H9 (cell line): ENCODE measurements at regions not wholly inside any gene's neighbourhood (a gene's known extent, or its start where the extent isn't known, plus 50 kb on each side); places are given as distances from the start of the nearest gene placed in this dataset.

Experiments
- DNase-seq: peaks from one replicate; pipeline ENCODE4 v3.0.0-alpha.2; 2017
- H2AFZ ChIP-seq: one replicate; pipeline ENCODE4 v1.6.1; 2013; ENCODE audit warnings: mild to moderate bottlenecking, low read length, control low read depth, moderate library complexity
- H2AK5ac ChIP-seq: 2 replicates; pipeline ENCODE4 v1.6.1; 2013; ENCODE audit warnings: low read length, control low read depth, mixed read lengths; ENCODE audit not compliant: insufficient read length
- H2BK120ac ChIP-seq: one replicate; pipeline ENCODE4 v1.6.1; 2013; ENCODE audit warnings: low read depth, mild to moderate bottlenecking, low read length, control low read depth, inconsistent platforms; ENCODE audit not compliant: poor library complexity, severe bottlenecking
- H2BK12ac ChIP-seq: 2 replicates; pipeline ENCODE4 v1.6.1; 2013; ENCODE audit warnings: low read length, control low read depth, mixed read lengths, low read depth; ENCODE audit not compliant: insufficient read length
- H2BK15ac ChIP-seq: 2 replicates; pipeline ENCODE4 v1.6.1; 2013; ENCODE audit warnings: low read depth, low read length, control low read depth
- H2BK20ac ChIP-seq: one replicate; pipeline ENCODE4 v1.6.1; 2013; ENCODE audit warnings: low read depth, mild to moderate bottlenecking, low read length, control low read depth, inconsistent platforms; ENCODE audit not compliant: poor library complexity, severe bottlenecking
- H2BK5ac ChIP-seq: 2 replicates; pipeline ENCODE4 v1.6.1; 2013; ENCODE audit warnings: low read length, control low read depth, mixed read lengths; ENCODE audit not compliant: insufficient read length
- H3K14ac ChIP-seq: 2 replicates; pipeline ENCODE4 v1.6.1; 2013; ENCODE audit warnings: low read length, control low read depth; ENCODE audit not compliant: insufficient read depth
- H3K18ac ChIP-seq: 2 replicates; pipeline ENCODE4 v1.6.1; 2013; ENCODE audit warnings: low read depth, mild to moderate bottlenecking, mixed read lengths, low read length, control low read depth; ENCODE audit not compliant: insufficient read length
- H3K23ac ChIP-seq: 2 replicates; pipeline ENCODE4 v1.6.1; 2013; ENCODE audit warnings: low read length, control low read depth, mixed read lengths, low read depth; ENCODE audit not compliant: insufficient read length
- H3K23me2 ChIP-seq: 2 replicates; pipeline ENCODE4 v1.6.1; 2013; ENCODE audit warnings: low read depth, mild to moderate bottlenecking, mixed read lengths, low read length, control low read depth; ENCODE audit not compliant: insufficient read length, poor library complexity, severe bottlenecking
- H3K27ac ChIP-seq: 2 replicates; pipeline ENCODE4 v1.5.1; 2013; ENCODE audit warnings: low read length, control low read depth, mixed read lengths, low read depth; ENCODE audit not compliant: insufficient read length
- H3K27me3 ChIP-seq: 2 replicates; pipeline ENCODE4 v1.6.1; 2013; ENCODE audit warnings: low read length, control low read depth, inconsistent platforms; ENCODE audit not compliant: insufficient read depth
- H3K4ac ChIP-seq: 2 replicates; pipeline ENCODE4 v1.6.1; 2013; ENCODE audit warnings: low read depth, mild to moderate bottlenecking, control low read depth, inconsistent platforms, low read length, moderate library complexity
- H3K4me1 ChIP-seq: 2 replicates; pipeline ENCODE4 v1.6.1; 2013; ENCODE audit warnings: low read length, control low read depth, inconsistent platforms; ENCODE audit not compliant: insufficient read depth
- H3K4me2 ChIP-seq: 2 replicates; pipeline ENCODE4 v1.6.1; 2013; ENCODE audit warnings: low read length, control low read depth, mixed read lengths; ENCODE audit not compliant: insufficient read length, insufficient read depth
- H3K56ac ChIP-seq: 2 replicates; pipeline ENCODE4 v1.6.1; 2013; ENCODE audit warnings: low read depth, mild to moderate bottlenecking, mixed read lengths, low read length, control low read depth; ENCODE audit not compliant: insufficient read length
- H3K79me1 ChIP-seq: 2 replicates; pipeline ENCODE4 v1.6.1; 2013; ENCODE audit warnings: low read depth, mild to moderate bottlenecking, moderate library complexity, low read length, control low read depth, inconsistent platforms; ENCODE audit not compliant: insufficient read depth, poor library complexity, severe bottlenecking
- H3K79me2 ChIP-seq: 2 replicates; pipeline ENCODE4 v1.6.1; 2013; ENCODE audit warnings: low read length, control low read depth, inconsistent platforms; ENCODE audit not compliant: insufficient read depth
- H3K9ac ChIP-seq: 2 replicates; pipeline ENCODE4 v1.6.1; 2013; ENCODE audit warnings: low read length, control low read depth, mixed read lengths; ENCODE audit not compliant: insufficient read length; ENCODE audit errors: extremely low read depth
- H3K9me3 ChIP-seq: one replicate; pipeline ENCODE4 v1.6.1; 2013; ENCODE audit warnings: low read depth, low read length, inconsistent platforms; ENCODE audit not compliant: control insufficient read depth
- H3T11ph ChIP-seq: one replicate; pipeline ENCODE4 v1.6.1; 2013; ENCODE audit warnings: mild to moderate bottlenecking, low read length, control low read depth, inconsistent platforms
- H4K20me1 ChIP-seq: one replicate; pipeline ENCODE4 v1.6.1; 2013; ENCODE audit not compliant: control insufficient read depth, insufficient read length, insufficient read depth
- H4K5ac ChIP-seq: 2 replicates; pipeline ENCODE4 v1.6.1; 2013; ENCODE audit warnings: low read depth, mild to moderate bottlenecking, mixed read lengths, low read length, control low read depth; ENCODE audit not compliant: insufficient read length
- H4K8ac ChIP-seq: replicated peaks from 2 replicates; pipeline ENCODE4 v1.6.1; 2013; ENCODE audit warnings: low read length, control low read depth, mixed read lengths, low read depth; ENCODE audit not compliant: insufficient read length
- H4K91ac ChIP-seq: 2 replicates; pipeline ENCODE4 v1.6.1; 2013; ENCODE audit warnings: low read depth, mild to moderate bottlenecking, moderate library complexity, mixed read lengths, low read length, control low read depth; ENCODE audit not compliant: insufficient read length
- H3K27ac Mint-ChIP-seq, 3 experiments: 2 replicates in 2 of 3; 3 replicates in 1 of 3; pipeline ENCODE4 v1.8.0; 2020 to 2021; ENCODE audit warnings: mixed read lengths in 3 of 3, mild to moderate bottlenecking in 1 of 3, moderate library complexity in 1 of 3
- H3K27me3 Mint-ChIP-seq: 2 replicates; pipeline ENCODE4 v1.8.0; 2021; ENCODE audit warnings: low read depth, mild to moderate bottlenecking, moderate library complexity, mixed read lengths
- H3K36me3 Mint-ChIP-seq, 3 experiments: 2 replicates in 2 of 3; 3 replicates in 1 of 3; pipeline ENCODE4 v1.8.0; 2020 to 2021; ENCODE audit warnings: low read depth in 3 of 3, mixed read lengths in 3 of 3; ENCODE audit not compliant: insufficient read depth in 1 of 3
- H3K4me1 Mint-ChIP-seq, 2 experiments: 2 replicates each; pipeline ENCODE4 v1.8.0; 2020; ENCODE audit warnings: mixed read lengths in 2 of 2
- H3K4me3 Mint-ChIP-seq, 2 experiments: 2 replicates in 1 of 2; 3 replicates in 1 of 2; pipeline ENCODE4 v1.8.0; 2020 to 2021; ENCODE audit warnings: mild to moderate bottlenecking in 2 of 2, mixed read lengths in 2 of 2, moderate library complexity in 1 of 2
- H3K9me3 Mint-ChIP-seq, 2 experiments: 2 replicates in 1 of 2; 3 replicates in 1 of 2; pipeline ENCODE4 v1.8.0; 2020; ENCODE audit warnings: mild to moderate bottlenecking in 2 of 2, mixed read lengths in 2 of 2, moderate library complexity in 1 of 2
- CTCF ChIP-seq: fragments of 200-600 bp; sonication (generic); conservative IDR thresholded peaks from 3 replicates; pipeline ENCODE4 v1.8.0; 2021; ENCODE audit warnings: antibody characterized with exemption, mild to moderate bottlenecking
- whole genome bisulfite sequencing: extraction: QIAGEN DNeasy Blood & Tissue Kit; methylation state at CpG from one replicate; pipeline ENCODE4 v1.1.7; 2013; ENCODE audit warnings: missing lambda C conversion rate, low lambda C conversion rate, mixed read lengths; ENCODE audit not compliant: insufficient read length; ENCODE audit errors: extremely low coverage; 5-methylcytosine and 5-hydroxymethylcytosine counted together

- H4K91ac ChIP-seq: no peak overlapping the region
- H3K23me2 ChIP-seq: no peaks in the 10 kb centered on the region
- no peak overlapping the region for H3K56ac ChIP-seq
- no peak overlapping the region; a peak in 1 of 7 replicates for H3K27ac Mint-ChIP-seq
- H3K18ac ChIP-seq: no peak overlapping the region
- H2BK20ac ChIP-seq: no peak overlapping the region
- no peak overlapping the region for H2BK12ac ChIP-seq
- DNase-seq: no peak
- H2BK15ac ChIP-seq: no peak overlapping the region
- H3K79me2 ChIP-seq: no peaks in the 10 kb centered on the region
- WGBS: no CpG with 5 or more reads among the region's 3 CpGs
- H3K27me3 Mint-ChIP-seq: no peaks in the 10 kb centered on the region
- no peaks in the 10 kb centered on the region for H3K9me3 ChIP-seq
- no peak overlapping the region for H3K4ac ChIP-seq
- no peak overlapping the region for H2BK5ac ChIP-seq
- no peak overlapping the region for H4K8ac ChIP-seq
- no peaks in the 10 kb centered on the region for H3K27me3 ChIP-seq
- no peaks in the 10 kb centered on the region for H3K36me3 Mint-ChIP-seq
- no peak overlapping the region for H3K9ac ChIP-seq
- H3K9me3 Mint-ChIP-seq: no peaks in the 10 kb centered on the region
- H3K27ac ChIP-seq: no peak overlapping the region
- no peak overlapping the region for H4K5ac ChIP-seq
- H3K23ac ChIP-seq: no peak overlapping the region
- H2AK5ac ChIP-seq: no peak overlapping the region
- H3K4me3 Mint-ChIP-seq: no peak overlapping the region
- no peak for TF ChIP-seq CTCF
- H2AFZ ChIP-seq: no peak overlapping the region
- H3K79me1 ChIP-seq: no peaks in the 10 kb centered on the region
- no peaks in the 10 kb centered on the region for H3K4me1 ChIP-seq
- H3K14ac ChIP-seq: no peak overlapping the region
- H3T11ph ChIP-seq: no peak overlapping the region
- H2BK120ac ChIP-seq: no peak overlapping the region
- H3K4me1 Mint-ChIP-seq: no peaks in the 10 kb centered on the region
- no peak overlapping the region for H3K4me2 ChIP-seq
- no peaks in the 10 kb centered on the region for H4K20me1 ChIP-seq
These were observed 456.2 kb downstream of the KCNT2 start for GRCh38 chr1:196152086-196152485.
